ENCODE measurements at regions not wholly inside any gene's neighbourhood (a gene's known extent, or its start where the extent isn't known, plus 50 kb on each side); places are given as distances from the start of the nearest gene placed in this dataset.

DNA sequence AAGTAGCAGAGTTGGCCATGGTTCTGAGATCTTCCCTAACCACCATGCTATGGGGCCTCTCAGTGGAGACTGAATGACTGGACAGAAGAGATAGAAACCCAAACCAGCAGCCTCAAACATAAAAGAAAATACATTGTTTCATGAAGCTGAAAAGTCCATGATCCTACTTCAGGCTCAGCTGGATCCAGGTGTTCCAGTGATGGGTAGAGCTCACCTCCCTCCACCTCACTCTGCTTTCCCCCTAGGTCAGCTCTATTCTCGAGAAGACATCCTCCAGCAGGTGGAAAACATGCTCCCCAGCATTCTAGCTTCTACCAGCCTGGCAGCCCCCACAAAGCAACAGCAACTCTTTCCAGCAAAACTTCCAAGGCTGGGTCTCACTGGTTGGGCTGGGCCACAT is 132.1 kb downstream of the OAT start:
- DNase-seq = no peak

DNA sequence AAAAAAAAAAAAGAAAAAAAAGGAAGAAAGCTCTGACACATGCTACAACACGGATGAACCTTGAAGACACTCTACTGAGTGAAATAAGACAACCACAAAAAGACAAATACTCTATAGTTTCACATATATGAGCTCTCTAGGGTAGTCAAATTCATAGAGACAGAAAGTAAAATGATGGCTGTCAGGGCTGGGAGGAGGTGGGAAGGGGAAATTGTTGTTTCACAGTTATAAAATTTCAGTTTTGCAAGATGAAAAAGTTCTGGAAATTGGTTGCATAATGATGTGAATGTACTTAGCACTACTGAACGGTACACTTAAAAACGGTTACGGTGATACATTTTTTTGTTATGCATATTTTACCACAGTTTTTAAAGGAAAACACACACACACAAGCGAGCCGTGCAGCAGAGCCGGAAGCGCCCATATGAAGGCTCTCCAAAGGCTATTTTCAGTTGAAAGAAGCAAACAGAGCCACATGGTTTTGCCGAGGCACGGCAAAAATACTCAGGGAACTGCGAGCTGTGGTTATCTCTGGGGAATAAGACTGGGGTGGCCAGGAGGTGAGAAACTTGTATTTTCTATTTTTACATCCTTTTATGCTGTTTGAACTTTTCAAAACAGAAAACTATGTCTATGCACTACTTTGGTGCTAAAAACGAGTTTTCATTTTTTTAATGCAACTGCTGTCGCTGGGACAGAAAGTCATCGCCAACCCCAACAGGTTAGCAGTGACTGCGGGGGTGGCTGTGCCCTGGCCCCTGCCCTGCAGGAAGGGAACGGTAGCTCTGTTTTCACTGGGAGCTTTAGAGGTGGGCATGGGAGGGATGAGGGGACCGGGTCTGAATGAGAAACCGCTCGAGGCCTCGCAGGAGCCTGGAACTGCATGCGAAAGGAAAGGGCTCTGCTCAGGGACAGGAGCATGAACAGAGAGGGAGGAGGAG is 132.9 kb downstream of the OAT start:
- no peak for DNase-seq

DNA sequence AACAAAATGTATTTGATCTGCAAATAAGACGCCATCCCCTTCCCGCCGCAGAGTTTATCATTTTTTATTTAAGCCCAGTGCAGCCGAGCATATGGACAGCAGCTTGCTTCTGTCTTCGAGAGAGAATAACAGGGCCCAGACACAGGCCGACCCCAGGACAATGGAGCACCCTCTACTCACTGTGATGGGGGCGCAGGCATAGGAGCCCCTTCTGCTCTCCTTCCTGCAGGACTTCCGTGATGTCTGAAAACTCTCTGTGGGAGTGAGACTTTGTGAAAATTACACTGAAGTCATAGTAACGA is 134.8 kb downstream of the OAT start:
- no peak for DNase-seq

DNA sequence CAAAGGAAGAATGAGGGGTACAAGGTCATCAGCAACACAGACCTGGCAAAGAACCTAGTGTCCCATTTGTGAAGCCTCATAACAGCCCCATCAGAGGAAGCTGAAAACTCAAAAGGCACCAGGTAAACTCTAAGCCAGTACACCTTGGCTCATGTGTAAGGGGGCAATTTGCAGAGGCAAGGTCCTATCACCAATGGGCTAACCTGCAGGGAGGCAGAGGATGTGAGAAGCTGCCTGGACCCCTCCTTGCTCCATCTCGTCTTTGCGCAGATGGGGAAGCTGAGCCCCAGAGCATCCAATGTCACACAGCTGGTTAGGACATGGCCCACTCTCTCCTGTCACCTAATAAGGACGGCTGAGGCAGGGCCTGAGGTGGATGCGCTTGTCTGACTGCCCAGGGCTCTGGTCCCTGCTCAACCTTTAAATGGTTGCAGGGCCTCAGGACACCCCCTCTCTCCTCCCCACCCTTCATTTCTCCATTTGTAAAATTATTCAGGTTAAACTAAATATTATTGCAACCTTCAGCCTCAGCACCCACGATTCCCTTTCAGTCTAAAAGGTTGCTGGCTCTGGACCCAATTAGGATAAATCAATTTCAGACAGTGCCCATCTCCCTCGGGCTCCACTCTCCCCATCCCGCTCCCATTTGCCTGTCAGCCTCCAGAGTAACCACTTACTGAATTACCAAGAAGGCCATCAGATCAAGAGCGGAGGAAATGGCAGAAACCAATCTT is 135.3 kb downstream of the OAT start:
- no peak for DNase-seq

DNA sequence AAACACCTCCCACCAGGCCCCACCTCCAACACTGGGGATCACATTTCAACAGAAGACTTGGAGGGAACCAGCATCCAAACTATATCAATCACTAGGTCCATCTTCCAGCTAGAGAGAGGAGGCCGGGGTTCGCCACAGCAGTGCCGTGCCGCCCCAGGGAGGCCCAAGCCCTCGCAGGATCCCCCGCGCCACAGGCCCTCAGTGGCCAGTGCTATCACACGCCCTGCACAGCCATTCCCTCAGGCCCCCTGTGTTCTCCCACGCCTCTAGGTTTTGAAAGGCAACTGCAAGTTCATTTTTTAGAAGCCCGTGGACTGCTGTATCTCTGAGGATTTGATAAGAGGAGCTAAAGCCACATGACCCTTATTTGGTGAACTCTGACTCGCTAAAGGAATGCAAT is 136.4 kb downstream of the OAT start:
- DNase-seq = no peak

DNA sequence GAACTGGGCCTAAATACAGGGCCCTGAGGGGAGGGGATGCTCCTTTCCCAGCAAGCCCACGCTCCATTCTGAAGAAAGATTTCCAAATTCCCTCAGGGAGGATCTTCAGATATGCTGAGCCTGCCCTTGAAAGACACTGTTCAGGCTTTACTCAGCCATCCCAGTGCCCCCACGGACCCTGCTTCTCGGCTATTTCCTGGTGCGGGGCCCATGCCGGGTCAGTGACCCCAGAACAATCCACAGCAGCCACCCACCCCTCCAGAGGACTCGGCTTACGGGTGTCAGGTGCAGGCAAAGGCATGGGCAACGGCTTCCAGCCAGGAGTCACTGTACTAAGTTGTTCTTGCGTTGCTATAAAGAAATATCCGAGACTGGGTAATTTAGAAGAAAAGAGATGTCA is 137.1 kb downstream of the OAT start:
- DNase-seq = no peak

DNA sequence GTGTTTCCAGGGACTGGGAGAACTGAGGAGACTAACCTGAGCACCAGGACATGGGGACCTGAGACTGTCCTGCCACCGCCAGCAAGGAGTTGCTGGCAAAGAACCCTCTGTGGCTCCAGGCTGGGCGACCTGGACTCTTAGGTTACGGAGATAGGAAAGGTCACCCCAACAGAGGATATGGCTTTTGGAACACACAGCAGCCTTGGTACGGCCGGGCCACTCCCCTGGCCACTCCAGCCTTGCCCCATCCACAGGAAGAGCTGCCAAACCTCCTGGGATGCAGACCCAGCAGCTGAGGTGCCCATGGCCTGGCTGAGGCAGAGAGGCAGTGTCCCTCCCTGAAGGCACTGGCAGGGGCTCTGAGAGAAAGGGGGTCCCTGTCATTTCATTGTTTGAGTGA is 137.8 kb downstream of the OAT start:
- no peak for DNase-seq

DNA sequence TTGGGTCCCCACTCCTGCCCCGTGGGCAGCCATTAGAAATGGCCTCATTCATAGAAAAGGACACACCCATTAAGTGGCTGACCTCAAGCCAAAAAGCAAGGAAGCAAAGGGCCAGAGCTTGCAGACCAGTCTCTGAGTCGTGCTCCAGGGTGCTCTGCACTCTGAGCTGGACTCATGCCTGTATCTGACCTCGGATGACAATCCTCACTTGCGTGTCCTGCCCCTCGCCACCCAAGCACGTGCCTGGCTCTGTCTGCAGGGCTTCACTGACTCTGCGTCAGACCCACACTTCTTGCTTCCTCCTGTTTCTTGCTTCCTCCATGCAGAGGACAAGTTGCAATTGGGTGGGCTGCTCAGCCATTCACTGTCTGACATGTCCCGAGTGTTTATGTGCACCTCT is 138.8 kb downstream of the OAT start:
- no peak for DNase-seq

DNA sequence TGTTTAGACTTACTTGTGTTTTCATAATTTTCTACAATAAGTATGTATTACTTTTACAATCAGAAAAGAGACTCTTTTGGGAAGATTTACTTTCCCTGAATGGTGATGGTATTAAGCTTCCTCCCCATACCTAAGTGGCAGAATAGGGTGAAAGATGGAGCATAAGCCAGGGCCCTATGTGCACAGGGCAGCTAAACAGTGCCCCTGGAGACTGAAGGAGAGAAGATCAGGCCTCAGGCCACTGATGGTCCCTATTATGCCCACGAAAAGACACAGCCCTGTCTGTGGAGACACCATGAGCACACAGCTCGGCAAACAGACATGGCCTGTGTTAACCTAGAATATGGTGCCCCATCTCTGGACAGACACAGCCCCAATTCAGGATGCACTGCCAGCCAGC is 139.4 kb downstream of the OAT start:
- DNase-seq = no peak

DNA sequence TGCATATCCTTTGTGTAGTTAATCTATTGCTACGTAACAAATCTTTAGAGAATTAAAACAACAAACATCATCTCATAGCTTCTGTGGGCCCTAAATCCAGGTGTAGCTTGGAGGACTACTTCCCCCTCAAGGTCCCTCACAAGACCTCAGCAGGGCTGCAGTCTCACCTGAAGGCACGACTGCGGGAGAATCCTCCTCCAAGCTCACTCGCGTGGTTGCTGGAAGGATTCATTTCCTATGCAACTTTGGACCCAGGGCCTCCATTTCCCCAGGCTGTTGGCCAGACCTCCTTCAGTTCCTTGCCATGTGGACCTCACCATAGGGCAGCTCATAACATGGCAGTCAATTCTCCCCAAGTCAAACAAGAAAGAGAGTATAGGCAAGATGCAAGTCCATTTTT is 140.4 kb downstream of the OAT start:
- DNase-seq = no peak

DNA sequence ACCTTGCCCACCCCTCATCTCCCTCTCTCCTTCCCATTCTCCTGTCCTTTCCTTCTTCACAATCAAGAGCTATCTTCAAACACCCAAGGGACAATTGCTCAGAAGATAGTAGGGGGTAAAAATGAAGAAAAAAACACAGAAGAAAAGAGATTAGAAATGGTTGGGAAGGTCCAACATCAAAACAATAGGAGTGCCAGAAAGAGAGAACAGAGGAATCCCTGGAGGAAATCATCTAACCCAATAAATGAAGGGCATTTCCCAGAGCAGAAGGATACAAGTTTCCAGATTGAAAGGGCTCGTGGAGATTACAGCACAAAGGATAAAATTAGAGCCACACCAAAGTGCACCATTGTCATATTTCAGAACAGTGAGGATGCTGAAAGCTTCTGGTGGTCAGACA is 145.6 kb downstream of the OAT start:
- no peak for DNase-seq

DNA sequence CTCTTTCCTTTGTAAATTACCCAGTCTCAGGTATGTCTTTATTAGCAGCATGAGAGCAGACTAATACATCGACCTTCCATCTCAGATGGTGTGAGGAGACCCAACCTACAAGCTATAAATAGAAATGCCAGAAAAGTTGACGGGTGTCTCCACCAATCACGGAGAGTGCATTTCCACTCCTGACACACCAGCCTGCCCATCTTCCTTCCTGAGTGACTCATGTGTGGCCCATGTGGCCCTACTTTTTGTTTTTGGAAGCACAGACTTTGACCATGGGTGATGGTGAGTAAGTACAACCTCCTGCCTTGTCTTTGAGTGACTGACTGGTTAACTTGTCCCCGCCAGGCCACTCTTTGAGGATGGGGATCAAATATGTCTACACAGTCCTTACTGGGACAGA is 147.0 kb downstream of the OAT start:
- no peak for DNase-seq

DNA sequence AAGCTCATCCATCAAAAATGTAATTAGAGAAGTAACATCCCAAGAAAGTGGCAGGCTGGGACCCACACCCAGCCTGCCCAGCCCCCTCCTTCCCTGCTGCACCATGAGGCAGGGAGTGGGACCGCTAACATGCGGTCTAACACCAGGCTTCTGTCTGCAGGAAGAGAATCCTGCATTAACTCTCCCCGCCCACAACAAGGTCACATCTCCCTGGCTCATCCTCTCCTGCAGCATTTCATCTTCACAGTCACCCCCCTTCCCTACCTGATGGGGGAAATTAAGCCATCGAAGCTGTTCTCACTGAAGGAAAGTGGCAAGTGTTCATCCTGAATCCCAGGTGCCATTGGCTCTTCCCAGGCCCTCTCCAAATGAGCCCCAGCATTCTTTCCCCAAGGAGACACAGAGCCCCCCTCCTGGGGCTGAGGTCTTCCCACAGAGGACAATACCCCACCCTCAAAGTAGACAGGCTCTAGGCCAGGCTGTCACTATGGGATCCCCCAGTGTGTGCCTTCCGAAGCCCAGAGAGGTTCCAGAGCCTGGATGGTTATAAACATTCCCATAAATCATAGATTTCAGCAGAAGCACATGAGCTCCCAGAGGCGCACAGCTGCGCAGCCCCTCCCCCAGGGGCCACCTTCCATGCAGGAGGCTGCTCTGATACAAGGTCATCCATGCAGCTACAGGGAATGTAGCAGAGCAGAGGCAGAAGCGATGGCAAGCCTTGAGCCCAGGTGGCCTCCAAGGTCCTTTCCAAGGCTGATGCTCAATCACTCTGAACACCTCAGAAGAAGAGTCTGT is 148.0 kb downstream of the OAT start:
- DNase-seq = no peak

DNA sequence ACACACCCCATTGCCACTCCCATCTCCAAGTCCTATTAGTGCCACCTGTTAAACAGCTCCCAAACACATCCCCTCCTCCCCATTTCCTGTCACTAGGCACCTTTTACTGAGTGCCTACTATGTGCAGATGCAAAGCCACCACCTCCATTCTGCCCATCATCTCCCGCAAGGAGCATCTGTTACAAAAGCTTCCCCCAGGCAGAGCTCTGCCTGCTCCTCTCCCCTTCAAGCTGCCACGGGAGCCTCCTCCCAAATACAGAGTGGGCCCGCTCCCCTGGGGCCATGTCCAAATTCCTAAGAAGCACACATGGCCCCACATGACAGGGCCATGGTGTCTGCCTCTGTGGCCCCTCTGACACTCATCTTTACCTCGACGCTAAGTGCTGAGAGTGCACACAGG is 149.7 kb downstream of the OAT start:
- DNase-seq = no peak

DNA sequence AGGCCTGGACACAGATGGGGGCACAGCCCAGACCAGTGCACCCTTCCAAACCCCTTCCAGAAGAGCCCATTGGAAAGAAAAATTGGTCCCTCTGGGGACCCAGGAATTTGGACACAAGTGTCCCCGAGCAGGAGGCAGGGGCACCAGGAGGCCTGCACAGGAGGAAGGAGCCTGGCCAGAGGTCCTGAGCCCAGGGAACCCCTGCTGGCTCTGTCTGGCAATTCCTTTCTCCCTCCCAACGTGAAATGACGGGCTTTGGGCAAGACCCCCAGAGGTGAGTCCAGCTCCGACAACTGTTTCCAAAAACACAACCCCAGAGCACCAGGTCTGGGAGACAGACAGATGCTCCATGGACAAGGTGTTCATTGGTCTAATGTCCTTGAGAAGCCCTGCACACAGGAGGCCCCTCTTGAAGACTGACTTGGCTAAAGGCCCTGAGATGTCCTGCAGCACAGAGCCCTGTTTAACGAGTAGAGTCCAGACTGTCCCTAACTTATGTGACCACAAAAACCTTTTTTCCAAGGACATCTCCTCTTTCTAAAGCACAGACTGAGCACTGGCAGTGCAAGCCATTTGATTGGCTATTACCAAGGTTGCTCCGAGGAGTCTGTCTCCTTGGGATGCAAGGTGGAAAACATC is 150.7 kb downstream of the OAT start:
- DNase-seq = no peak

DNA sequence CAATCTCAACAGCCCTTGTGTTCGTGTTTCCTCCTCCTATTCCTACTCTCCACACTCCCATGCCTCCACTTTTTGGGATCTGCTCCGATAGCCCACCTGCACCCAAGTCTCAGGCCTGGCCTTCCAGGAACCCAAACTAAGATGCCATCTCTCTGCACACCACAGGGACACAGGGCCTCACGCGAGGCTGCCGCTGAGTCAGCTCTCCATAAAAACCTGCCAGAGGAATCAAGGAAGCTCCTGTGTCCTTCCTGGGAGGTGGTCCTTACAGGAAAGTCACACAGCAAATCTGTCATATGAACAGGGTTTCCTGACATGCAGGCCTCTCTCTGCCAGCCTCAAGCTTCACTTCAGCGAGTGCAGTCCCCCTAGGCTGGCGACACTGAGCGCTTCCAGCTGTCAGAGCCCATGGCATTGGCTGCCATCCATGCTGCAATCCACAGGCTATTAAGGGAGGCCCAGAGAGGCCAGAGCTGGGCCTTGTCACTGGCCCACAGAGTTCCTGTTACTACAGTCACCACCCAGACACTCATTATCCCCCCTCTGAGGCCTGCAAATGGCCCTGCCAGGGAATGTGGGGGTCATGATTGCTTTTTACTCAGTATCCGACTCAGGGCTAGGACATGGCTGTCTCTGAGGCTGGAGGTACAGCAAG is 151.4 kb downstream of the OAT start:
- no peak for DNase-seq

DNA sequence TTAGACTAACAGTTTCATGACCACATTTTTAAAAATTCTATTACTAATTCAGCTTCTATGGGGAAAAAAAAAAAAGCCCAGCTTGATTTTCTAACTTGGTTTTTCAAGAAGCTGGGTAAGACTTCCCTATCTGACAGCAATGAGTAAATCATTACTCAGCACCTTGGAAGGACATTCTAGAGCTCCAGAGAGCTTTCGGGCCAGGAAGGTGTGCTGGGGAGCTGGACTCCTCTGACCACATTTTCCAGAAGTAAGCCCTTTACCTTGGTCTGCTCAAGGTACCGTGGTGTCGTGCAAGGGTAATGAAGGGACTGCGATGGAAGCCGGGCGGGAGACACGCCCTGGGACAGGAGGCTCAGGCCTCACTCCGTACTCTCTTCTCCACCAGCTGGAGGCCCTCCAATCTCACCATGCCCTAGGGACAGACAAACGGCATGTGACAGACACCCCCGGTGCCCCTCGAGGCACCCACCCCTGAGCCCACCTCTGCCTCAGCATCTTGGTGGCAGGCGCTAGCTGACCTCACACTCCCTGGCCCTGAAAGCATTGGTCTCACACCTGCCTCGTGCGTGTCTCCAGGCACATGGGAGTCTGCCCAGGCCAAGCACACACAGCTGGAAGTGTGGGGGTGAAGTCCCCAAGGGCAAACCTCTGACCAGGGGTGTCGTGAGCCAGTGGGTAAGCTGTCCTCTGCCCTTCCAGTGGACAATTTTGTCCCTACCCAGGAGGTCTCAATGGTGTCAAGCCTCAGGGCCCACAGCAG is 152.1 kb downstream of the OAT start:
- no peak for DNase-seq

DNA sequence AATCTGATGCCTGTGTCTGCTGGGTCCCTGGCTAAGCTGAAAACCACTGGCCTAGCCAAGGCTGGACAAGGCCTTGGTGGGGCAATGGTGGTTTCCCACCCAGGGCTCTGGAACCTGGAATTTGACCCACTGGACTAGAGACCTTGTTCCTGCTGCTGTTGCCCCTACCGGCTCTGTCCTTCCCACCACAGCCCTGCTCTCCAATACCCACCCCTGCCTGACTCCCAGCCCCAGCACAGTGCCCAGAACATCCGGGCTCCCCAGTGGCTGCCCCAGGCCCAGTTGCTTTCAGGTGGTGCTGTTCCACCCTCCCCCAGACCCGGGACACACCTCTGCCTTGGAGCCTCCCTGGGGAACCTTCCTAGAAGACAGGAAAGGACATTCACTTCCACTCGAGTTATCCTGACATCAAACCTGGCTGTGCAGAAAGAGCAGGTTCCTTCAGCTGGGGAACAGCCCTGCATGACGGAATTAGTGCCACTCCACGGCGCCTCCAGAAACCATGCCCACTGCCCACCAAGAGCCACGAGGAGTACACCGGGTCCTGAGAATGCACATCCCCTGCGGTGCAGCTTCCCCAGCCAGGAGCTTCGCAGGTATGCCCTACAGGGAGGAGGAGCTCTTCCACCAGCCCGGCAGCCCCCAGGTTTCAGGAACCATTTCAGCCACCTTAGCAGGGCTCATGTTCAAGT is 152.8 kb downstream of the OAT start:
- no peak for DNase-seq

DNA sequence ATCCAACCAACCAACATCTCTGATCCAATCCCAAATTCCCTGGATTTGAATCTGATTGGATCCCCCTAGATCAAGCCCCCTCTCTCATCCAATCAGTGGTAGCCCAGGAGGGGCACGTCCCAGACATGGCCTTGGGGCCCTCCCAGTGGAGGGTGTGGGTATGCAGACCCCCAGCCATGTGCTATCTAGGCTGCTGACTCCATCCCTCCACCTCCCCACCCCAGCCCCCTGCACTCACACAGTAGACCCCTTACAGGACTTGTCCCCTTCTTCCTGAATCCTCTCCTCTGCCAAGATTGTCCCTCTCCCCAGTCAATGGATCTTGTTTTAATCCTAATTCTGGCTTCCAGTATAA is 153.4 kb downstream of the OAT start:
- DNase-seq = no peak

DNA sequence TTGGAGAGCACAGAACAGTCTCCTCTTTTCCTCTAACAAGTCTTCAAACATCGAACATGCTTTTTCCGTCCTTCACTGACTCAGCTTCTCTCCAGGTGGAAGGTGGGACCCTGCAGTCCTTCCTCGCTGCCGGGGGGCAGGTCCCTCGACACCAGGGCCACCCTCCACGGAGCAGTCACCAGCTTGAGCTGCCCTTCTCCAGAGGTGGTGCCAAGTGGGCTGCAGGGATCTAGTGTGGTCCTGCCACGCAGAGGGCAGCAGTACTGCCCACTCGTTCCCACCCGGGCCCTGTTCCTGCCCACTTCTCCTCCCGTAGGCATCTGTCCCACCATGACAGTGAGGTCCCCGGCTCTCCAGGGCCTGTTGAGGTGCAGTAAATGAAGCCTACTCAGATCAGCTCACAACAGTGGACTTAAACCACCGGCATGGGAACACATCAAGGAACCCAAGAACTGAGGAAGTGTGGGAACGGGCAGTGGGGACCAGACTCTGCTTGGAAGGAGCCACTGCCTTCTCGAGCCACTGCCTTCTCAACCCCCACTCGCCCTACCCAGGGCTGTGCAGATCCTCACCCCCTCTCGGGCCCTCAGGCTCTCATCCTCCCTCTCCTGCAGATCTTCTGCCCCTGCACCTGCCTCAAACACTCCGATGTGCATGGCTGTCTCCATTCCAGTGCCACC is 153.9 kb downstream of the OAT start:
- DNase-seq = no peak

DNA sequence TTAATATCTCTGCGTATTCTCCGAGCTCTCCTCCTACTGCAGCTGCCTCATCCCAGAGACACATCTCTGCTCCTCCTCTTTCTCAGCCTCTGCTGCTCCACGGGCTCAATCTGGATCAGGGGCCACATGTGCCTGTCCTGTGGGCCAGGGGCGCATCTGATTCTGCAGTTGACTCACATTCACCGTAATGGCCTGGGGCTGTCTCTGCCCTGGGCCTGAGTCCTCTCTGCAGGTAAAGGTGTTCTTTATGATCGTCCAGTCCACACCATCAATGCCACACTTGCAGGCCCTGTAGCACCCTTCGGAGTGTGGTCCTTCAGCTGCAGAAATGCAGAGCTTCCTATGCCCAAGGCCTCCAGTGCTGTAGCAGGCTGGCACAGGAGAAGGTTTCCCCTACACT is 154.5 kb downstream of the OAT start:
- no peak for DNase-seq

Data from cerebellar nuclear complex (tissue), 1 donor.